H1 (cell line): ENCODE measurements at regions not wholly inside any gene's neighbourhood (a gene's known extent, or its start where the extent isn't known, plus 50 kb on each side); places are given as distances from the start of the nearest gene placed in this dataset.

ENCODE experiments used
- CTBP2 ChIP-seq: IDR thresholded peaks from 2 replicates; pipeline ENCODE4 v1.7.0; 2011; ENCODE audit warnings: borderline replicate concordance, mild to moderate bottlenecking, moderate library complexity, mixed read lengths, low read length; ENCODE audit not compliant: insufficient read depth, insufficient read length
- JUN ChIP-seq: IDR thresholded peaks from 2 replicates; pipeline ENCODE4 v1.6.1; 2011; ENCODE audit warnings: low read depth, mild to moderate bottlenecking, improper control_type of control experiment, low read length
- JUND ChIP-seq: IDR thresholded peaks from 2 replicates; pipeline ENCODE4 v1.6.1; 2011; ENCODE audit warnings: mild to moderate bottlenecking, improper control_type of control experiment, low read length
- RNF2 ChIP-seq: fragments of 200-900, 300-1000 bp; sonication (generic); IDR thresholded peaks from 2 replicates; pipeline ENCODE4 v1.7.1; 2016; ENCODE audit warnings: borderline replicate concordance, low read depth, mild to moderate bottlenecking, antibody characterized with exemption, low read length; ENCODE audit not compliant: poor library complexity, severe bottlenecking; ENCODE audit errors: missing control alignments
- SIRT6 ChIP-seq: IDR thresholded peaks from one replicate; pipeline ENCODE4 v1.7.1; 2012; ENCODE audit warnings: low read length, inconsistent platforms
- SRF ChIP-seq: IDR thresholded peaks from 2 replicates; pipeline ENCODE4 v1.6.1; 2011; ENCODE audit warnings: mild to moderate bottlenecking, low read depth, low read length, moderate library complexity
- ZNF274 ChIP-seq: IDR thresholded peaks from 2 replicates; pipeline ENCODE4 v1.7.0; 2012; ENCODE audit warnings: low read length, borderline replicate concordance; ENCODE audit errors: extremely low read depth

GRCh38 chr14:75342762-75343599, 64.4 kb downstream of the FOS start (continued):
- TF ChIP-seq ZNF274 (no peak), JUN (no peak), SIRT6 (no peak), CTBP2 (no peak), RNF2 (no peak), SRF (no peak), JUND (no peak)
